Activated T-helper 2 cell treated with anti-CD3 and anti-CD28 coated beads, Interferon-gamma antibody, Interleukin-2, Interleukin-4, amounts not matched to agents 10 μg/mL and 5 μg/mL and 100 μg/mL, durations not matched to agents 14 hours and 24 hours and 36 hours (primary cell): ENCODE measurements at regions not wholly inside any gene's neighbourhood (a gene's known extent, or its start where the extent isn't known, plus 50 kb on each side); places are given as distances from the start of the nearest gene placed in this dataset.
"Not testable (repeated sequence)": the region's sequence is repeated elsewhere in the genome, so short reads cannot be mapped to it uniquely, and the experiment has no call there.

Experiments used
- DNase-seq: peaks from one replicate; pipeline ENCODE4 v3.0.0; 2021; ENCODE audit warnings: low spot score
- H3K27ac Mint-ChIP-seq: one replicate; pipeline ENCODE4 v1.8.0; 2021; ENCODE audit warnings: mixed read lengths
- H3K27me3 Mint-ChIP-seq: one replicate; pipeline ENCODE4 v1.8.0; 2021; ENCODE audit warnings: low read depth, mixed read lengths
- H3K36me3 Mint-ChIP-seq: one replicate; pipeline ENCODE4 v1.8.0; 2021; ENCODE audit warnings: low read depth, mixed read lengths
- H3K4me1 Mint-ChIP-seq: one replicate; pipeline ENCODE4 v1.8.0; 2021; ENCODE audit warnings: low read depth, mixed read lengths
- H3K4me3 Mint-ChIP-seq: one replicate; pipeline ENCODE4 v1.8.0; 2021; ENCODE audit warnings: low read depth, mild to moderate bottlenecking, moderate library complexity, mixed read lengths
- H3K9me3 Mint-ChIP-seq: one replicate; pipeline ENCODE4 v1.8.0; 2021; ENCODE audit warnings: mixed read lengths
- intact Hi-C: fragments of 100-400 bp; cut with micrococcal nuclease; formaldehyde crosslinking; loops from one replicate; pipeline ENCODE4 v1.15.1; 2023

GRCh38 chr4:127403471-127404084 is 229.2 kb upstream of the INTU start:
- Mint-ChIP-seq H3K9me3 (peaks cover 4% of the 10 kb centered on the region), H3K27ac (no peak overlapping the region), H3K4me1 (no peaks in the 10 kb centered on the region), H3K36me3 (no peaks in the 10 kb centered on the region), H3K27me3 (no peaks in the 10 kb centered on the region), H3K4me3 (no peak overlapping the region)
- no peak for DNase-seq
- intact Hi-C loops = no loop called here

GRCh38 chr4:127406187-127406586 is 226.6 kb upstream of the INTU start:
- Mint-ChIP-seq H3K36me3 (no peaks in the 10 kb centered on the region), H3K4me3 (no peak overlapping the region), H3K9me3 (peaks cover 4% of the 10 kb centered on the region), H3K27me3 (no peaks in the 10 kb centered on the region), H3K27ac (no peak overlapping the region), H3K4me1 (no peaks in the 10 kb centered on the region)
- no peak for DNase-seq
- intact Hi-C loops = no loop called here

DNA sequence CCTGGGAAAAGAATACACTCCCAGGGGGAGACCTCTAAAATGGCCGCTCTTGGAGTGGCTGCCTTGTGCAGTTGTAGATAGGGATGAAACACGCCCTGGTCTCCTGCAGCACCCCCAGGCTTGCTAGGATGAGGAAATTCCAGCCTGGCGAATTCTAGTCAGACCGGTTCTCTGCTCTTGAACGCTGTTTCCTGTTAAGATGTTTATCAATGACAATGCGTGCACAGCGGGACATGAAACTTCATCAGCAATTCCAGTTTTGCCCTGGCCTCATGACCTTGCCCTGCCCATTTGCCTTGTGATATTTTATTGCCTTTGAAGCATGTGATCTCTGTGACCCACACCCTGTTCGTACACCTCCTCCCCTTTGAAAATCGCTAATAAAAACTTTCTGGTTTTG is 225.2 kb upstream of the INTU start:
- intact Hi-C loops, H3K27ac Mint-ChIP-seq, H3K9me3 Mint-ChIP-seq, H3K27me3 Mint-ChIP-seq, H3K36me3 Mint-ChIP-seq, H3K4me3 Mint-ChIP-seq, DNase-seq, H3K4me1 Mint-ChIP-seq: not testable (repeated sequence)

DNA sequence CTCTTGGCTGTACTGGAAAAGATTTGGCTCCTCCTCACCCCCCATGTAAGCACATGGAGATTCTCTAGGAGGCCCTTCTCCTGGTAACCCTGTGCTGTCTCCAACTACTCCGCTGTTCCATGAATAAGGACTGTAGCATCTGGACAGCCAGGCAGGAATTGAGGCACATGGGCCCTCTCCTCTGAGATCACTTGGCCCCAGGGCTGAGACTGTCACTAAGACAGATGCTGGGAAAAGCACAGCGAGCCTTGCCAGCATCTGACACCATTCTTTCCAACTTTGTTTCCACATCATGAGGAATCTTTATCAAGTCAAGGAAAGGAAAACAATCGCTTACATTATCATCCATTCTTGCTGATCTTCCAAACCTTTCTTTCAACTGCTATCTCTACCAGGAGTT is 222.6 kb upstream of the INTU start:
- no peaks in the 10 kb centered on the region for H3K36me3 Mint-ChIP-seq
- intact Hi-C loops = no loop called here
- no peaks in the 10 kb centered on the region for H3K27me3 Mint-ChIP-seq
- DNase-seq = no peak
- H3K4me1 Mint-ChIP-seq = no peaks in the 10 kb centered on the region
- H3K27ac Mint-ChIP-seq = no peak overlapping the region
- no peak overlapping the region for H3K4me3 Mint-ChIP-seq
- peaks cover 4% of the 10 kb centered on the region for H3K9me3 Mint-ChIP-seq

DNA sequence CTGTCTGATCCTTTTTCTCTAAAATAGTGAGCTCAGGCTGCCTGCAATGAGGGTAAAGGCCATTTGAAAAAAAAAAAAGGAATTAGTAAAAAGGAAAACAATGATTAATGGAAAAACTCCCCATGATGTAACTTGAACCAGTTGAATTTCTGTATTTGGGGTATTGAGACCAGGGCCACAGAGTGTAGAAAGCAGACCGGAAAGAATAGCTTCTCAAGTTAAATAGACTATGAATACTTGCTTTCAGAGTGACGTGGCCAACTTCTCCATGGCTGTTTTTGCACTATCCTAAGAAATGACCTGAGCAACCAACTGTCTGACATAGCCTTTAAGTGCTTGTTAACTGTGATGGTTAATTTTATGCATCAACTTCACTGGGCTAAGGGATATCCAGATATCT is 222.1 kb upstream of the INTU start:
- no peak overlapping the region for H3K4me3 Mint-ChIP-seq
- H3K9me3 Mint-ChIP-seq = peaks cover 4% of the 10 kb centered on the region
- intact Hi-C loops = no loop called here
- no peak for DNase-seq
- H3K27ac Mint-ChIP-seq = no peak overlapping the region
- H3K4me1 Mint-ChIP-seq = no peaks in the 10 kb centered on the region
- H3K36me3 Mint-ChIP-seq = no peaks in the 10 kb centered on the region
- H3K27me3 Mint-ChIP-seq = no peaks in the 10 kb centered on the region

GRCh38 chr4:127414951-127415606 is 217.7 kb upstream of the INTU start:
- no peak for DNase-seq
- Mint-ChIP-seq H3K27ac (no peak overlapping the region), H3K36me3 (no peaks in the 10 kb centered on the region), H3K4me1 (no peaks in the 10 kb centered on the region), H3K4me3 (no peak overlapping the region), H3K27me3 (no peaks in the 10 kb centered on the region), H3K9me3 (no peaks in the 10 kb centered on the region)
- intact Hi-C loops = no loop called here

GRCh38 chr4:127416115-127416514 is 216.6 kb upstream of the INTU start:
- H3K4me1 Mint-ChIP-seq = no peaks in the 10 kb centered on the region
- H3K36me3 Mint-ChIP-seq = no peaks in the 10 kb centered on the region
- no peak overlapping the region for H3K27ac Mint-ChIP-seq
- no peaks in the 10 kb centered on the region for H3K9me3 Mint-ChIP-seq
- no peak overlapping the region for H3K4me3 Mint-ChIP-seq
- DNase-seq = no peak
- intact Hi-C loops = no loop called here
- H3K27me3 Mint-ChIP-seq = no peaks in the 10 kb centered on the region

GRCh38 chr4:127417885-127418535 is 214.7 kb upstream of the INTU start:
- intact Hi-C loops = no loop called here
- H3K4me3 Mint-ChIP-seq = no peak overlapping the region
- no peak for DNase-seq
- no peaks in the 10 kb centered on the region for H3K27me3 Mint-ChIP-seq
- no peaks in the 10 kb centered on the region for H3K9me3 Mint-ChIP-seq
- no peaks in the 10 kb centered on the region for H3K36me3 Mint-ChIP-seq
- no peak overlapping the region for H3K27ac Mint-ChIP-seq
- H3K4me1 Mint-ChIP-seq = no peaks in the 10 kb centered on the region

GRCh38 chr4:127419431-127419830 is 213.3 kb upstream of the INTU start:
- Mint-ChIP-seq H3K9me3 (no peaks in the 10 kb centered on the region), H3K4me3 (no peak overlapping the region), H3K27ac (no peak overlapping the region), H3K36me3 (no peaks in the 10 kb centered on the region), H3K27me3 (no peaks in the 10 kb centered on the region), H3K4me1 (no peaks in the 10 kb centered on the region)
- no peak for DNase-seq
- intact Hi-C loops = no loop called here

DNA sequence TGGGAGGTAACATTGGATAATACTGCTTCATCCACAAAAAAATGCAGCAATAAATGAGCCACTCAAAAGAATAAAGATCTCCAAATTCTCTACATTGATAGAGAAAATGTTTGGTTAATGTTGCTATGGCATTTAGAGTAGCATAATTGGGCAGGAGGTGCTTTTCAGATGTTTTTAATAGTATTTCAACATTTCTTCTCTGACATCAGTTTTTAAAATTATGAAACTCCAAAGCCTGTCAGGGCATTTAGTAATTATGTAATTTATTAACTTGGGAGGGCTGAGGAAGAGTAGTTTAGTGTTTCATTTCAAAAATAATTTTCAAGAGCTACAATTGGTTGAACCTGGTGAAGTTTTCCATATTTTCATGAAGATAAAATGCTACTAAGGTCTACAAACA is 211.3 kb upstream of the INTU start:
- Mint-ChIP-seq H3K27me3 (no peaks in the 10 kb centered on the region), H3K27ac (no peak overlapping the region), H3K9me3 (no peaks in the 10 kb centered on the region), H3K4me3 (no peak overlapping the region), H3K36me3 (no peaks in the 10 kb centered on the region), H3K4me1 (no peaks in the 10 kb centered on the region)
- intact Hi-C loops = no loop called here
- DNase-seq = no peak

DNA sequence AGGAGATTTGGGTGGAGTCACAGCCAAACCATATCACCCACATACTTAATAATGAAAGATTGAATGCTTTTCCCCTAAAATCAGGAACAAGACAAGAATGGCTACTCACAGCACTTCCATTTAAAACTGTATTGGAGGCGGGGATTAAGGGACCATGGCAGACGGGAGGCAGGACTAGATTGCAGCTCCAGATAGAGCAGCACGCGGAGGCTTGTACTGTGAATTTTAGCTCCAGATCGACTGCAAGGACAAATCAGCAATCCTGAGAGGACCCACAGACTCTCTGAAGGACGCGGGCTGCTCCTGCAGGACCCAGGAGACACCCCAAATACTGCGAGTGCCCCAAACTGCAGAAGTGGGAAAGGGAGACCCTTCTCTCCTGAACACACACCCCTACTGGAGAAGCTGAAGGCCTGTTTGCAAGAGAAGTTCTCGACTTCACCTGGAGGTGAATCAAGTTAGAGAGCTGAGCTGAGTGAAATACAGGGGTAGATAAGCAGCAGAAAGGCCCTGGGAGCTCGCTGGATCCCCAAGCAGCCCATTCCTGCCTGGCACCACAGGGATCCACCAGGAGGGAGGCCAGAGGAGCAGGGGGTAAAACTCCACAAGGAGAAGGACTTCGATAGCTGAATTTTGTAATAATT is 207.4 kb upstream of the INTU start:
- intact Hi-C loops = no loop called here
- H3K4me1 Mint-ChIP-seq = no peaks in the 10 kb centered on the region
- H3K36me3 Mint-ChIP-seq = no peaks in the 10 kb centered on the region
- H3K27ac Mint-ChIP-seq = no peak overlapping the region
- H3K27me3 Mint-ChIP-seq = no peaks in the 10 kb centered on the region
- H3K4me3 Mint-ChIP-seq = no peak overlapping the region
- no peak for DNase-seq
- no peaks in the 10 kb centered on the region for H3K9me3 Mint-ChIP-seq

DNA sequence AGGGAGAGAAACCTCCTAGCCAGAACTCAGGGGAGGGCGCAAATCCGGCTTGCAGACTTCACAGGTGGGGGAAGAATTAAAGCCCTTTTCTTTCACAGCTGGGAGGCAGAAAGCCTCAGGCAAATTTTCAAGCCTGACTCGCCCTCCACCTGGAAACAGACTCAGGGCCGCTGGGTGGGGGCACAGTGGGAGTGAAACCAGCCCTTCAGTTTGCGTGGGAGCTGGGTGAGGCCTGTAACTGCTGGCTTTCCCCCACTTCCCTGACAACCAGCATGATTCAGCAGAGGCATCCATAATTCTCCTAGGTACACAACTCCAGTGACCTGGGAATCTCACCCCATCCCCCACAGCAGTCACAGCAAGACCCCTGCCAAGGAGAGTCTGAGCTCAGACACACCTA is 206.9 kb upstream of the INTU start:
- Mint-ChIP-seq H3K27ac (no peak overlapping the region), H3K9me3 (no peaks in the 10 kb centered on the region), H3K4me3 (no peak overlapping the region), H3K4me1 (no peaks in the 10 kb centered on the region), H3K27me3 (no peaks in the 10 kb centered on the region), H3K36me3 (no peaks in the 10 kb centered on the region)
- intact Hi-C loops = no loop called here
- DNase-seq = no peak

DNA sequence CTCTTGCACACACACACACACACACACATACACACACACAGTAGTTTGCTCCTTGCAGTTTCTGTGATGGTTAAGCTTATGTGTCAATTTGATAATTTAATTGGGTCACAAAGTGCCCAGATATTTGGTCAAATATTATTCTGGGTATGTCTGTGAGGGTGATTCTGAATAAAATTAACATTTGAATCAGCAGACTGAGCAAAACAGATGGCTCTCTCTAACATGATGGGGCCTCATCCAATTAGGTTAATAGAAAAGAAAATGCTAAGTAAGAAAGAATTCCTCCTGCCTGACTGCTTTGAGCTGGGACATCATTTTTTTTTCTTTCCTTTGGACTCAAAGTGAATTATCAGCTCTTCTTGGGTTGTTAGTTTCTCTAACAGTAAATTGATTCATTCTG is 191.2 kb upstream of the INTU start:
- intact Hi-C loops = no loop called here

More for the DNA sequence above, 191.2 kb upstream of the INTU start:
- Mint-ChIP-seq H3K9me3 (no peaks in the 10 kb centered on the region), H3K36me3 (no peaks in the 10 kb centered on the region), H3K27me3 (no peaks in the 10 kb centered on the region), H3K4me1 (no peaks in the 10 kb centered on the region), H3K27ac (no peak overlapping the region), H3K4me3 (no peak overlapping the region)
- no peak for DNase-seq
